GM19025 (cell line): ENCODE measurements at regions not wholly inside any gene's neighbourhood (a gene's known extent, or its start where the extent isn't known, plus 50 kb on each side); places are given as distances from the start of the nearest gene placed in this dataset.

Experiments
- ATAC-seq: cut with Tn5 transposase; IDR thresholded peaks from one replicate; pipeline ENCODE4 v1.9.1; 2021; ENCODE audit warnings: mild to moderate bottlenecking, low read depth, moderate library complexity; ENCODE audit not compliant: unreplicated experiment

DNA sequence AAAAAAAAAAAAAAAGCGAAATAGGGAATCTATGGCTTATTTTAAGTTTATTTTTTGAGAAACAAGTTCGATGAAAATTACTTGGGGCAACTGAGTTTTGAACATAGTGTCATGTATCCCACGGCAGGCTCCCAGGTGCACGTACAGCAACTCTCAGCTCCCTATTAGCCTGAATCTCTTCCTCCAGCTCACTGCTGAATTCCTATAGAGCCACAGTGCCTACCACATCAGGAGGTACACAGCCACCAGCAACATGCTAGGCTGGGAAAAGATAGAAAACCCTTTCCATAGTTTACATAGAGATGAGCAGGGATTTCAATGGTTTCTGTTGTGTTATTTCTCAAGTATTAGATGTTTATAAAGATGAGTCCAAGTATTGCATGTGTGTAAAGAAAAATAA is 115.9 kb upstream of the RGMB start:
- no peak for ATAC-seq

DNA sequence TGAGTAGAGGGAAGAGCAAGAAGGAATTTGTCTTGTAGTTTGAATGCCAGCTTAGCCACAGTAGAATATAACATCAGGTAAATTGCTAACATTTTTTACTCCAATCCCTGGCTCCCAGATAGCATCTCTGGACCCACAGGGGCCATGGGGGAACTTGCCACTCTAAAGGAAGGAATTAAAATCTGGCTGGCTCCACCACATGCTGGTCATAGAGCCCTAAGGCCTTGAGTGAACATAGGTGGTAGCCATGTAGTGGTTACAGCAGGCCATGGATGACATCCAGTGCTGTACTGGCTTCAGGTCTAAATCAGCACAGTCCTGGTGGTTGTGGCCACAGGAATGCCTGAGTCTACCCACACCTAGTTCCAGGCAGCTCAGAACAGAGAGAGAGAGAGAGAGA is 109.9 kb upstream of the RGMB start:
- ATAC-seq: no peak

DNA sequence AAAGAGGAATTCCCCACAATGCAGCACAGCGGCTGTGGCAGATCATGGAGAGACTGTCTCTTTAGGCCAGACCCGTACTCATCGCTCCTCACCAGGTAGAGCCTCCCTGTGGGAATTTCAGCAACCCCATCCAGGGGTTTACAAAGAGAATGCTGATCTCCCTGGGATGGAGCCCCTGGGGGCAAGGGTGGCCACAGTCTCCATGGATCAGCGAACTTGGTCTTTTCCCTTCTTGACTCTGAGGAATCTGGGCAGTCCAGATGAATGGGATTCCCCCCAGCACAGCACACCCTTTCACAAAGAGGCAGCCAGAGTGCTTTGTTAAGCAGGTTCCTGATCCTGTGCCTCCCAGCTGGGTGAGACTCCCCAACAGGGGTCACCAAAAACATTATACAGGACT is 108.7 kb upstream of the RGMB start:
- ATAC-seq: no peak

DNA sequence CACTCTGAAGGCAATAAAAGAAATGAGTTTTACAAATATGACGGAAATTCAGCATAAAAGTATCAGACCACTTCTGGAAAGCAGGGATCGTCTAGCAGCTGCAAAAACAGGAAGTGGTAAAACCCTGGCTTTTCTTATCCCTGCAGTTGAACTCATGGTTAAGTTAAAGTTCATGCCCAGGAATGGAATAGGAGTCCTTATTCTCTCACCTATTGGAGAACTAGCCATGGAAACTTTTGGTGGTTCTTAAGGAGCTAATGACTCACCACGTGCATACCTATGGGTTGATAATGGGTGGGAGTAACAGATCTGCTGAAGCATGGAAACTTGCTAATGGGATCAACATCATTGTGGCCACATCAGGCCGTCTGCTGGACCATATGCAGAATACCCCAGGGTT is 93.5 kb upstream of the RGMB start:
- no peak for ATAC-seq

DNA sequence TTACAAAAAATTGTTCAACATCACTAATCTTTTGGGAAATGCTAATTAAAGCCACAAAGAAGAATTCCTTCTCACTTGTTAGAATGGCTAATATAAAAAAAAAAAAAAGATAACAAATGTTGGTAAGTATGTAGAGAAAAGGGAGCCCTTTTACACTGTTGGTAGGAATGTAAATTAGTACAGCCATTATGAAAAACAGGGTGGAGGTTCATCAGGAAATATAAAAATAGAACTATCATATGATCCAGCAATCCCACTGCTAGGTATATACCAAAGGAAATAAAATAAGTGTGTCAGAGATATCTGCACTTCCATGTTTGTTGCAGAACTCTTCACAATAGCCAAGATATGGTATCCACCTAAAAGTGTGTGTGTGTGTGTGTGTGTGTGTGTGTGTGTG is 83.5 kb upstream of the RGMB start:
- ATAC-seq: no peak

DNA sequence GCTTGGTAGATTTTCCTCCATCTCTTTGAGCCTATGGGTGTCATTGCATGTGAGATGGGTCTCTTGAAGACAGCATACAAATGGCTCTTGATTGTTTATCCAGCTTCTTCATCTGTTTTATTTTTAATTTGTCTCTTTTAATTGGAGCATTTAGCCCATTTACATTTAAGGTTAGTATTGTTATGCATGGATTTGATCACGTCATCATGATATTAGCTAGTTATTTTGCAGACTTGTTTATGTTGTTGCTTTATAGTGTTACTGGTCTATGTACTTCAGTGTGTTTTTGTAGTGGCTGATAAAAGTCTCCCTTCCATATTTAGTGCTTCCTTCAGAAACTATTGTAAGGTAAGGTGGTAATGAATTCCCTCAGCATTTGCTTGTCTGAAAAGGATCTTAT is 78.6 kb upstream of the RGMB start:
- no peak for ATAC-seq

DNA sequence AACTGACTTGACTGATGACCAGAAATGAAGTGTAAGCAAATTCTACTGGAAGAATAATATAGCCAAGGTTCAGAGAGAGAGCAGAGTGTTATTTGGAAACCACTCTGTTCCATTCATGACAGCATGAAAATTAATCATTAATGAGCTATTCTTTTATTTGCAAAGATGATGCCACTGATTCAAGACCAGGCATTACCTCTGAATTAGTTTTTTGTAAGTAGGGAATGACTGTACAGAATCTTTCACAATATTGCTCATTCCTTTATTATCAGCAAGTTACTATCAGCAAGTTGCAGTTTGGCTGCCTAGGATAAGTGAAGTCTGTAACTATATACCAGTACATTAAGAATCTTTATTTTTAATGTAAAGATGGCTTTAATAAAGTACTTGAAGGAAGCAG is 75.1 kb upstream of the RGMB start:
- no peak for ATAC-seq

DNA sequence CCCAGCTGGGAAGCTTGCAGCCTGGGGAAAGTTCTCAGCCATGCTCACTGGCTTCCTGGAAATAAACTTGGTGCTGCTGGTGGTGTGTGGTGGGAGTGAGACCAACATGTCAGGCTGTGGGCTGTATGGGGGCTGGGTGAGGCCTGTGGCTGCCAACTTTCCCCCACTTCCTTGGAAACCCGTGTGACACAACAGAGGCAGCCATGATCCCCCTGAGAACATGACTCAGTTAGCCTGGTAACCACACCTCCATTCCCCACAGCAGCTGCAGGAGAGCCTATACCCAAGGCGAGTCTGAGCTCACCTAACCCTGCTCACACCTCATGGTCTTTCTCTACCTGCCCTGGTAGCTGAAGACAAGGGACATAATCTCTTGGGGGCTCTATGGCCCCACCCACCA is 72.7 kb upstream of the RGMB start:
- no peak for ATAC-seq

DNA sequence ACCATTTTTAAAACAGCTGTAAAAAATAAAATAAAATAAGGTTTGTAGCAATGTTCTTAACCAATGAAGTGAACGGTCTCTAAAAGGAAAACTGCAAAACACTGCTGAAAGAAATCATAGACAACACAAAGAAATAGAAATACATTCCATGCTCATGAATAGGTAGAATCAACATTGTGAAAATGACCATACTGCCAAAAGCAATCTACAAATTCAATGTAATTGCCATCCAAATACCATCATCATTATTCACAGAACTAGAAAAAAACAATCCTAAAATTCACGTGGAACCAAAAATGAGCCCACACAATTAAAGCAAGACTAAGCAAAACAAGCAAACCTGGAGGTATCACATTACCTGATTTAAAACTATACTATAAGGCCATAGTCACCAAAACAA is 67.6 kb upstream of the RGMB start:
- no peak for ATAC-seq

DNA sequence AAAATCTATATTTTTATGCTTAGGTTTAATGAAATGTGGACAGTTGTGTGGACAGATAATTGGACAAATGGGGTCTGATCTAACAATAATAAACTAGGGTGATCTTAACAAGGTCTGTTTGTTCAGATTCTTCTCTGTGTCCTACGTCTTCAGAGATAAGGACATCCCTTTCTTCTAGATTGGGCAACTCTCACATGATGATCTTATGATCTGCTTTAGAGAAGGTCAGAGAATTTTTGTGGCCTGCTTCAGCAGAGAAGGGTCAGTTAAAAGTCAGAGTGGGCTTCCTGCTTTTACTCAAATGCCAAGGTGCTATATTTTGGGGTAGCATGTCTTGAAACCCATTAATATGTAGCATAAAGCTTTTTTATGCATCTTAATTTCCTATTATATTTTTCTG is 63.8 kb upstream of the RGMB start:
- ATAC-seq: no peak

DNA sequence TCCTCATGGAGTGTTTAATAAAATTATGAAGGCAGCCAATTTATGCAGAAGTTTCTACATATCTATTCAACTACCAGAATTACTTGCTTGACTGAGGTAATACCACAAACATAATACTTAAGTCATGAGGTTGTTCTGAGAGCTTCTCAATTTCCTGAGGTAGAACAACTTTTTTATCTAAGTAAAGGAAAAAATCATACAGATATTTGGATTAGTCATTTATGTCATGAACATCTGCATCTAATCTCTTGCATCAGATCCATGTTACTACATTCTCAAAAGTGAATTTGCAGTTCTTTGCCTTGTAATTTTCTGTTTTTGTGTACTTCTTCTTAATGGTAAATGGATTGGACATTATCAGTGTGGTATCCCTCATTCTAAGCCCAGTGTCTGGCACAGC is 60.4 kb upstream of the RGMB start:
- ATAC-seq: no peak

DNA sequence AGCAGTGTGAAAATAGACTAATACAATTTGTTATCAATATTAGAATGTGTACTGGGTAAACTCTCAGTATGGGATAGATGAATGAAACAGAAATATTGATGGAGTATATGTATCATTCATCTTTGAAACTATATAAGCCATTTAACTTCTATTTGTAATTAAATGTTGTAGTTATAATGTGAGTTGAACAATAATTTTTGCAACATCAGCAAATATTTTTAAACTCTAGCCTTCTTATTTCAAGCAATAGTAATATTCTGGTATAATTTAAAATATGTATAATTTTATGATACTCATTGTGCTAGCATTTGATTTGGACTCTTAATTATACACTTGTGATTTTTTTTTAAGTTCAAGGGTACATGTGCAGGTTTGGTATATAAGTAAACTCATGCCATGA is 59.6 kb upstream of the RGMB start:
- ATAC-seq: no peak

DNA sequence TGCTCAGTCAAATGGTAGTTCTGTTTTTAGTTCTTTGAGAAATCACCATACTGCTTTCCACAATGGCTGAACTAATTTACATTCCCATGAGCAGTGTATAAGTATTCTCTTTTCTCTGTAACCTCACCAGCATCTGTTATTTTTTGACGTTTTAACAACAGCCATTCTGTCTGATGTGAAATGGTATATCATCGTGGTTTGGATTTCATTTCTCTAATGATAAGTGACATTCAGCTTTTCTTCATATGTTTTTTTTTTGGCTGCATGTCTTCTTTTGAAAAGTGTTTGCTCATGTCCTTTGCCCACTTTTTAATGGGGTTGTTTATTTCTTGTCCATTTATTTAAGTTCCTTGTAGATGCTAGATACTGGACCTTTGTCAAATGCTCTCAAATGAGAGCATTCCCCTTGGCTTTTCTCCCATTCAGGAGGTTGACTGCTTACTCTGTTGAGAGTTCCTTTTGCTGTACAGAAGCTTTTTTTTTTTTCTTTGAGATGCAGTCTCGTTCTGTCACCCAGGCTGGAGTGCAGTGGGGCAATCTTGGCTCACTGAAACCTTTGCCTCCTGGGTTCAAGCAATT is 58.7 kb upstream of the RGMB start:
- ATAC-seq: no peak

DNA sequence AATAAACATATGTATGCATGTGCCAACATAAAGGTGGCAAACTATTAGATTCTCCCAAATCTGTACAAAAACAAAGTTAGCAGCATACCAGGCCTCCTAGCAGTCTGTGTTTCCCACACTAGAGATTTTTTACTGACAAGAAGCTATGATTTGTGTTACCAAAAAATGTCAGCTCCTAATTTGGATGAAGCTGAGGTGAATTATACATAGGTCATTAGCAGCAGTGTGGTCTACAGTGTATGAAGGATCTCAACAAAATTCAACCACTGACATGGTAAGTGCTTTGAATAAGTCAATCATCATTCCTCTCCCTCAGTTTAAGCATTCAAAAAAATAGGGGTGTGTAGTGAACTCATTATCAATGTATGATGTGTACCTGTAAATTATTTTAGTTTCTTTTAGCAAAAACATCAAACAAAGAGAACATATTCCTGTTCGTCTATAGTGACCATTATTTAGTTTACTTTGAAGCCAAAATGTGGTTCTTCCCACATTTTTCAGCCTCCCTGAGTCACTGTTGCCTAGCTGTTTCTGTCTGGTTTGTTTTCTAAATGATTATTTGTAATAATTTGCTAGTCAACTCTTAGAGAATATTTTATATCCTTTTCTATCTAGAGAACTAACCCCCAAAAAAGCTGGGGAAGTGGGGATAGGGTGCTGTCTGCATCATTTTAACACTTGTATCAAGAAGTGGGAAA is 52.1 kb upstream of the RGMB start:
- no peak for ATAC-seq

DNA sequence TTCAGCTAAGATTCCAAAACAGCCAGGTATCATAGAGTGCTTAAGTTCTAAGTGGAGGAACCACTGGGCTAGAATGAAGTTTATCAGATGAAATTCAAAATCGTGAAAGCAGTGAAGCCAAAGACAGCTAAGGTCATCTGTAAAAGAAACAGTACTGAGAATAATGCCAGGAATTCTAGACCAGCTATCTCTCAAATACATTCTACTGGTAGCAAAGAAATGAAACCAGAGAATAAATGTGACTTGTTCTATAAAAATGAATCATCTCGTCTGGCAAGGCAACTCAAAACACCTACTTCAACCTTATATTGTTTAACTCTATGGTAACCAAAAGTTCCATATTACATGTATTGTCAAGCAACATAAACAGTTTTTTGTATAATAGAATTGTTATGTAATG is 51.3 kb upstream of the RGMB start:
- ATAC-seq: no peak

DNA sequence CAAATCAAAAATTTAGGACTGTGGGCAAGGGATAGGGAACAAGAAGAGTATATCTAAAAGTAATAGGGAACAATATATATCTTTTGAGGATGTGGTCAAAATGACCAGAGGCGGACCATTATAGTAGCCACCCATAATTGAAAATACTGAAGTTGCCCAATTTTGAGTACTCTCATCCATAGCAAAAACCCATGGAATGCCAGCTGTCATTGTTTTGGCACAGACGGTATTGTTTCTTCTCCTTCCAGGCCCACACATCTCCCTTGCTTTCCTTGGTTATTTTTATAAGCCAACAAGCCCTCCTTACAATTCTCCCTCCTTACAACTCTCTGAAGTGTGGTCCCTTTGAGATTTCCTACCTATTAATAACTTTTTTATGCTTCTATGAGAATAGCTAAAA is 50.4 kb upstream of the RGMB start:
- no peak for ATAC-seq
